Retinal pigment epithelial cell (primary cell): ENCODE measurements at regions not wholly inside any gene's neighbourhood (a gene's known extent, or its start where the extent isn't known, plus 50 kb on each side); places are given as distances from the start of the nearest gene placed in this dataset.

ENCODE experiments used
- DNase-seq: peaks from one replicate; pipeline ENCODE4 v3.0.0-alpha.2; 2010; ENCODE audit warnings: low read depth
- H3K4me3 ChIP-seq: 2 replicates; pipeline ENCODE4 v1.5.1; 2011; ENCODE audit warnings: mild to moderate bottlenecking, low read length, control low read depth, moderate library complexity
- TF ChIP-seq, protein P1 (sequence below): conservative IDR thresholded peaks from 2 replicates; pipeline ENCODE4 v1.5.1; 2011; ENCODE audit warnings: low read depth, low read length, control low read depth, inconsistent platforms

GRCh38 chr3:18747383-18747782 is 322.2 kb upstream of the SATB1 start:
- no peak for DNase-seq
- H3K4me3 ChIP-seq, result no peak overlapping the region
- TF ChIP-seq, protein P1, sequence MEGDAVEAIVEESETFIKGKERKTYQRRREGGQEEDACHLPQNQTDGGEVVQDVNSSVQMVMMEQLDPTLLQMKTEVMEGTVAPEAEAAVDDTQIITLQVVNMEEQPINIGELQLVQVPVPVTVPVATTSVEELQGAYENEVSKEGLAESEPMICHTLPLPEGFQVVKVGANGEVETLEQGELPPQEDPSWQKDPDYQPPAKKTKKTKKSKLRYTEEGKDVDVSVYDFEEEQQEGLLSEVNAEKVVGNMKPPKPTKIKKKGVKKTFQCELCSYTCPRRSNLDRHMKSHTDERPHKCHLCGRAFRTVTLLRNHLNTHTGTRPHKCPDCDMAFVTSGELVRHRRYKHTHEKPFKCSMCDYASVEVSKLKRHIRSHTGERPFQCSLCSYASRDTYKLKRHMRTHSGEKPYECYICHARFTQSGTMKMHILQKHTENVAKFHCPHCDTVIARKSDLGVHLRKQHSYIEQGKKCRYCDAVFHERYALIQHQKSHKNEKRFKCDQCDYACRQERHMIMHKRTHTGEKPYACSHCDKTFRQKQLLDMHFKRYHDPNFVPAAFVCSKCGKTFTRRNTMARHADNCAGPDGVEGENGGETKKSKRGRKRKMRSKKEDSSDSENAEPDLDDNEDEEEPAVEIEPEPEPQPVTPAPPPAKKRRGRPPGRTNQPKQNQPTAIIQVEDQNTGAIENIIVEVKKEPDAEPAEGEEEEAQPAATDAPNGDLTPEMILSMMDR, result no peak

DNA sequence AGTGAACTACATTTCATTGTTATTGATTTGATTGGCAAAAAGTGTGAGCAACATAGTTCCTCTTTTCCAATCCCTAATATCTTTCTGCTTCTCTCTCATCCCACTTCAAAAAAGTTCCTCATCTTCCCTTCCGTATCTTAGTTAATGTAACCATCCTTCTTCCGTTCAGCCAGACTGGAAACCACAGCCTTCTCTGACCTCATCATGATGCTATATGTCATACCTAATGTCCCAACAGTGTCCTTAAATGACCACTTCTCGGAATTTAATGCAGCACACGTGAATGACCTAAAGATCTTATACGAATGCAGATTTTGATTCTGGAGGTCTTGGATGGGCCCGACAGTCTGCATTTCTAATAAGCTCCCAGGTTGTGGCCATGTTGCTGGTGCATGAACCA is 320.3 kb upstream of the SATB1 start:
- no peak for DNase-seq
- TF ChIP-seq, protein P1, result no peak
- no peak overlapping the region for H3K4me3 ChIP-seq

- TF ChIP-seq, protein P1, result no peak
- DNase-seq, result no peak
- no peak overlapping the region for H3K4me3 ChIP-seq
Observed at GRCh38 chr3:18744472-18744871, 319.3 kb upstream of the SATB1 start.

DNA sequence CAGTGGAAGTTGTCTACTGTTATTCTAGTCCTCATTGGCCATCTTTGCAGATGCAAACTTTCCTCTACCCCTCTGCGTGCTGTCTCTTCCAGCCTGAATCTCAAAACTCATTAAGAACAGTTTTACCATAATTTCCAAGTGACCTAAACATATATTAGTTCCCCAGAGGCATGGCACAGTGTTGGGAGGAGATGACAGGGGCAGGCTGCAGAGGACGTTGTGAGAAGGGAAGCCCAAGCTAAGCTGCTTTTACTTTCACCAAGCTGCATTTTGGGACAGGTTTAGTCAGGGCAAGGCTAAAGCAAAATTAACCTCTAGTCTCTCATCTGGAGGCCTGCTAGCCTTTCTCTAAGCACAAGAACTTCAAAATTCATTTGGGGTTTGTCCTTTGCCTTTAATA is 318.6 kb upstream of the SATB1 start:
- TF ChIP-seq, protein P1, result no peak

DNA sequence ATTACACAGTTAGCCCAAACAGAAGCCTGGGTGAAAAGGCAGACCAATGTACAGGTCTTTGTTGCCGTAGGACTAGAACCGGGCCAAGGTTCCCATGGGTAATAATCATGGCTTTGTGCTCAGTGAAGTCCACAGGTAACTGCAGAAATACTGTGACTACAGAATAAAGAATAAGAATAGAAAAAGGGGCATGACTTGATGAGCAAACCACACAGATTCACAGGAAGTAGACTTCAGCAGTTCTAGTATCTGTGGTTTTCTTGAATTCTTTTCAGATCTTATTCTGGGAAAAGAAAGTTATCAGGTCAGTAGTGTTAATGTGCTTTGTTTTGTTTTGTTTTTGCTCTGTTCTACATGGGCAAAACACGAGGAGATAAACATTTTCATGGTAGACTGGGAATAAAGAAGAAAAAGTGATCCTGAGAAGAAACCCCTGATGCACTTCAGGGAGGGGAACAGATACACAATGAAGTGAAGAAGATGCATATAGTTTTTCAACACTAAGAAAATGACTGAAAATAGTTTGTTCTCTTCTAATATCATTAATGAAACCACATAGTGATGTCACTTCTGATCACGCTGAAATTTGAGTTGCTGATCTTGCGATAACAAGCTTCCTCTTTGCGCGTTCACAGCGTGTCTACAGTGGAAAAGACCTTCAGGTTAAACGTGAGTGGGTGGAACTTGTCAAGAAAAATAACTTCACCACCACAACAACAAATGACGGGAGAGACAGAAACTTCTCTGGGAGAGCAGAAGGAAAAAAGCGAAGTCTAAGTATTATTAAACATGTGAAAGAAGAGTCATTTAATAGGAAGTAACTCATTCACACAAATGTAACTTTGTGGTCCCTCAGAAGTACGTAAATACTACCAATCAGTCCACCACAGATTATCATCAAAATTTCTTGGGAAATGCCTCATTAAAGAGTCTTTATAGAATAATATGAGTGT is 315.8 kb upstream of the SATB1 start:
- TF ChIP-seq, protein P1, result no peak
- no peak overlapping the region for H3K4me3 ChIP-seq
- no peak for DNase-seq

More for the DNA sequence above, 318.6 kb upstream of the SATB1 start:
- H3K4me3 ChIP-seq, result no peak overlapping the region
- no peak for DNase-seq

DNA sequence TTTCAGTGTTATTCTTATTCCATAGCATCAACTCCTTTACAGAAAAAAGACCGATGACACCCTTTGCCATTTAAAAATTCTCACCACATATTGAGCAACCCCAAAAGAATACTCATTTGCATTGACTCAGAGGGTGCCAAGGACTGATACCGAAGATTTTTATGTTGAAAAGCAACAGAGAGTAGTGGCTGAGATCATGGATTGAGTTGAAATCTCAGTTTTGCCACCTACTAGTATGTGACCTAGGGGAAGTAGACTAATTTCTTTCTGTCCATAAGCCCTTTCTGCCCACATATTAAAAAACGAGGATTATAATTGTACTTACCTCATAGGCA is 313.9 kb upstream of the SATB1 start:
- DNase-seq, result no peak
- H3K4me3 ChIP-seq, result no peak overlapping the region
- TF ChIP-seq, protein P1, result no peak

DNA sequence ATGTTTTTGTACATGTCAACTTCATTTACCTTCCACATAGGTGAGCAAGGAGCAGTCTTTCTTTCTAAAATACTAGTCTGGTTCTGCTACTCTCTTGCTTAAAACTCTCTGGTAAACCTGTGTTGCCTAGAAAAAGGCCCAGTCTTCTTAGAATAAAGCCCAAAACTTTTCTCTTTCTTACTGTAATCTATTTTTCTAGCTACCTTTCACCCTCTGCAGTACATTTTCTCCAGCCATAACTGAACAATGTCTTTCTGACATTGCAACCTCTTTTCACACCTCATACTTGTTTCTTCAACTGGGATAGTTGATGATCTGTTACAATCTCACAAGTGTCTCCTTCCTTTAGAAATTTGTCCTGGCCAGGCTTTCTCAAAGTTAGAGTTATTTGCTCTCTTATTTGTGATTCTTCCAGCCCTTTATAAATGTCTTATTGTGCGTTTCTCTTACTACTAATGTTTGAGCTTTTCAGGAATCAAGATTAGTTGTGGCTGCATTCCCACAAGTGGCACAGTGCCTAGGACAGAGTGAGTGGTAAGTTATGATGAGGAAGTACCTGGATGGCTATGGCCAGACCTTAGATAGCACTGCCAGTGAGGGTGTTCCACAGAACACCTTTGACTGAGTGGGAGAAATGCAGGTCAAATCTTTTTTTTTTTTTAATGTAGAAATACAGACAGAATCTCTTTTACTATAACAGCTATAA is 313.4 kb upstream of the SATB1 start:
- DNase-seq, result no peak
- no peak overlapping the region for H3K4me3 ChIP-seq
- TF ChIP-seq, protein P1, result no peak
